T-helper 2 cell treated with Interferon-gamma antibody and Interleukin-4, amounts not matched to agents 5 μg/mL and 100 μg/mL, for 36 hours (primary cell): ENCODE measurements at regions not wholly inside any gene's neighbourhood (a gene's known extent, or its start where the extent isn't known, plus 50 kb on each side); places are given as distances from the start of the nearest gene placed in this dataset.

Experiments
- DNase-seq: peaks from one replicate; pipeline ENCODE4 v3.0.0; 2021; ENCODE audit warnings: low spot score
- H3K27ac Mint-ChIP-seq: one replicate; pipeline ENCODE4 v1.8.0; 2021; ENCODE audit warnings: mild to moderate bottlenecking, mixed read lengths
- H3K27me3 Mint-ChIP-seq: one replicate; pipeline ENCODE4 v1.8.0; 2021; ENCODE audit warnings: low read depth, mixed read lengths
- H3K36me3 Mint-ChIP-seq: one replicate; pipeline ENCODE4 v1.8.0; 2021; ENCODE audit warnings: low read depth, mixed read lengths
- H3K4me1 Mint-ChIP-seq: one replicate; pipeline ENCODE4 v1.8.0; 2021; ENCODE audit warnings: low read depth, mixed read lengths
- H3K4me3 Mint-ChIP-seq: one replicate; pipeline ENCODE4 v1.8.0; 2022; ENCODE audit warnings: mild to moderate bottlenecking, moderate library complexity, mixed read lengths
- H3K9me3 Mint-ChIP-seq: one replicate; pipeline ENCODE4 v1.8.0; 2021; ENCODE audit warnings: mixed read lengths

DNA sequence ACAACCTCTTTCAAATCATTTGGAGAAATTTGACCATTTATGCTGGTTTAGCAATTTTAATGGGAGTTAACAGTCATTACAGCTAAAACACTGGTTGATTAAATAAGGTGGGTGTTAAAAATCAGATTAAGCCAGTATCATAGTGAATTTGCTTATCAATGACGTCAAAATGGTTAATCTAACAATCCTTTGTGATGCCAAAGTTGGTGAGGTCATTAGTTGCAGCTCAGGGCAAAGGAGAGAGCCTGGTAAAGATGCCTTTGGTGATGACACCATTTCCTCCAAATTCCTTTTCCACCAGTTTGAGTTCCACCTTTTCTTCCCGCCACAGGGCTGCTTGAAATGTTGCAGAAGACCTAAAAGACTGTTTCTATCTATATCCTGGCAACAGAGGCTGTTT lies 757.1 kb upstream of the PIK3C3 start:
- DNase-seq = no peak
- Mint-ChIP-seq H3K4me1 (no peaks in the 10 kb centered on the region), H3K36me3 (no peaks in the 10 kb centered on the region), H3K4me3 (no peak overlapping the region), H3K27ac (no peak overlapping the region), H3K27me3 (no peaks in the 10 kb centered on the region), H3K9me3 (peaks cover 32% of the 10 kb centered on the region)

DNA sequence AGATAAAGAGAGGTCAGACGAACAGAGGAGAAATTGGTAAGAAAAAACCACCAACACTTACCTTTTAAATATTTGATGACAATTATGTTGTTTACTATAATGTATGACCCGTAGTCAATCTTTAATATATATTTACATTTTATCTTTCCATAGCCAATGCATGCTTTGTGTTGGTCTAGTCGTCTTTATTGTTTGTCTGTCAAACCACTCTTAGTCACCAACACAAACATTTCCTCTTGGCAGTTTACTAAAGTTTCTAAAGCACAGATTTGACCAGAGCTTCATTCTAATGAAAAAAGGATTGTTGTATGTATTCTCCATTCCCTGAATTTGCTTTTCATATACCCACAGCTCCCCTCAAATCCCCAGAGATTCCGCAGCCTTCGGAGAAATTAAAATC lies 784.7 kb upstream of the PIK3C3 start:
- no peaks in the 10 kb centered on the region for H3K27me3 Mint-ChIP-seq
- no peak overlapping the region for H3K4me3 Mint-ChIP-seq
- no peaks in the 10 kb centered on the region for H3K36me3 Mint-ChIP-seq
- H3K9me3 Mint-ChIP-seq = peaks cover 34% of the 10 kb centered on the region
- no peaks in the 10 kb centered on the region for H3K4me1 Mint-ChIP-seq
- no peak for DNase-seq
- H3K27ac Mint-ChIP-seq = no peak overlapping the region

DNA sequence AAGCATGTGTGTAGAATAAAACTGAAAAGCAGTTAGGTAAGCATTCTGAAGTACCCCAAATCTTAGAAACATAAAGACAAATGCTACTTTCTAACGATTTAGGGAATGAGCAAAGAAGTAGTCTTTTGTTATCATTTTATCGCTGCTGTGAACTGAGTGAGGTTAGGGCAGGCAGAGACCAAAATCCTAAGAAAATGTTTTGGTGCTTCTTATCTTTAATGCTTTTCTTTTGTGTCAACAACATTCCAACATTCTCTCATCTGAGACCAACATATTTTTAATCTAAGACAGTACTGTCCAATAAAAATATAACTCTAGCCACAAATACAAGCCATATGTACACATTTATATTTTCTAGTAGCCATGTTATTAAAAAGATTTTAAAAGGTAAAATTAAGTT lies 789.4 kb upstream of the PIK3C3 start:
- no peaks in the 10 kb centered on the region for H3K4me1 Mint-ChIP-seq
- no peaks in the 10 kb centered on the region for H3K36me3 Mint-ChIP-seq
- no peak for DNase-seq
- peaks cover 48% of the 10 kb centered on the region for H3K9me3 Mint-ChIP-seq
- H3K27ac Mint-ChIP-seq = no peak overlapping the region
- no peaks in the 10 kb centered on the region for H3K27me3 Mint-ChIP-seq
- H3K4me3 Mint-ChIP-seq = no peak overlapping the region

DNA sequence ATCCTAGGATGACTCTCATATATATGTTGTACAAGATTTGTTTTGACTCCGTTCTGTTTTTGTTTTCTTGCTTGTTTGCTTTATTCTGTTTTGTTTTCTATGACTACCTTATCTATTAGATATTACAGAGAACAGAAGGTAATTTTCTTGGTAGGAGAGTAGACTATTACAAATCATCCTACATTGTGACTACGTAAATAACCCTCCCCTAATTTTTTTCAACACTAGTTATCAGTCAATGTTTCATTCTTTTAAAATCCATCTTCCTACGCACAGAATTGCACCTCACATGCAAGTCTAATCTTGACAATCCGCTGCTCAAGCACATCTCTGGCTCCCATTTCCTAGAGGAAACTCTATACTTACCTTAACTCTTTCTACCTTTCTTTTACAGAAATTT lies 792.3 kb upstream of the PIK3C3 start:
- DNase-seq = no peak
- no peaks in the 10 kb centered on the region for H3K4me1 Mint-ChIP-seq
- no peak overlapping the region for H3K4me3 Mint-ChIP-seq
- no peaks in the 10 kb centered on the region for H3K36me3 Mint-ChIP-seq
- H3K27ac Mint-ChIP-seq = no peak overlapping the region
- peaks cover 36% of the 10 kb centered on the region for H3K9me3 Mint-ChIP-seq
- H3K27me3 Mint-ChIP-seq = no peaks in the 10 kb centered on the region

DNA sequence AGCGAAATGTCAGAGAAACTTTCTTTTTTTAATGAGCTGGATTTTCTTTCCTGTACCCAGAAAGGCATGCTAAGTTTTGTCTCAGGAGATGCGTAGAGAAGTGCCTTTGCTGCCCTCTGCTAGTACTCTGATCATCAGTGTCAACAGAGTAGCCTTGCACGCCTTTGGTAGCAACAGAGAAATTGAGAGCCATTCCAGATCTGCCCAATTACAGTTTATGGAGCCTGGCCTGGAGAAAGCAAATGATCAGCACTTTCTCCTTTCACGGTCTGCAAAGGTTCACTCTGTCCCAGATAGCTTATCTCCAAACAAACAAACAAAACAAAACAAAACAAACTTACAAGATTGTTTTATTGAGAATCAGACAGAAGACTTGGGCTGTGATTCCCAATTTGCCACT lies 792.8 kb upstream of the PIK3C3 start:
- Mint-ChIP-seq H3K4me3 (no peak overlapping the region), H3K27me3 (no peaks in the 10 kb centered on the region), H3K9me3 (peaks cover 36% of the 10 kb centered on the region), H3K4me1 (no peaks in the 10 kb centered on the region), H3K36me3 (no peaks in the 10 kb centered on the region), H3K27ac (no peak overlapping the region)
- no peak for DNase-seq

DNA sequence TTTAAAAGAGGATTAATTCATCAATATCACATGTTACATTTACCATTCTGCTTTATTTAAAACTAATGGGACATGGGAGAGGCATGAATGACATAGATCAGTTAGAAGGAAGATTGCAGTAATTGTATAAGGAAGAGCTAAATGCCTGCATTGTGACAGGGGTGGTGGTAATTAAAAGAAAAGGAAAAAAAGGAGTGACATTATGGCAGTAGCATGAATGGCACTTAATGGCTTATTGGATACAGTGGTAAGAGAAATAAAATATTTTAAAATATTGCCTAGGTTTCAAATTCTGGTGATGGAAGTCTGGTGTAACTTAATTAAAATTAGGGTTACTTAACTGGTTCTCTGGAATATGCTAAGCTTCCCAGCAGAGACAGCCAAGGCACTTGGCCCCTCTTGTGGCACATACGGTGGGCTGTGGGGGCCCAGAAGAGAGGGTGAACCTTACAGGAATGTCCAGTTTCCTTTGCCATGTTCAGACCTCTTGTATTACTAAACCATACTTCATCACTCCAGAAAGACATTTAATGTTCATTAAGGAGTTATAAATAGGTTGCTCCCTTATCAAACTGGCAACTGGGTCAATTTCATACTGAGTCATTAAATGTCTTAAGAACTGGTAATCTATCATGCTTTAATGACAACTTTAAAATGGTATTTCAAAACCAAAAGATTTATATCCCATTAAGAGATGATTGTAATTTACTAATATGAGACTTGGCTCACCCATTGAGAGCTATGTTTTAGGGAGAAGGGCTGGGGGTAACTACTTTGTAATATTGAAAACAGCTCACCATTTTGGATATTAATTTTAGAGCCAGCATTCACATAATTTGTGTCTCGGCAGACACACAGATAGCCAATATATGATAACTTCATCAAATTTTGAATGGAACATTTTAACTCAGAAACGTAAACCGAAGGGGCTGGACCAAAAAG lies 798.9 kb upstream of the PIK3C3 start:
- Mint-ChIP-seq H3K9me3 (peaks cover 14% of the 10 kb centered on the region), H3K4me3 (no peak overlapping the region), H3K4me1 (no peaks in the 10 kb centered on the region), H3K36me3 (no peaks in the 10 kb centered on the region), H3K27ac (no peak overlapping the region), H3K27me3 (no peaks in the 10 kb centered on the region)
- no peak for DNase-seq

DNA sequence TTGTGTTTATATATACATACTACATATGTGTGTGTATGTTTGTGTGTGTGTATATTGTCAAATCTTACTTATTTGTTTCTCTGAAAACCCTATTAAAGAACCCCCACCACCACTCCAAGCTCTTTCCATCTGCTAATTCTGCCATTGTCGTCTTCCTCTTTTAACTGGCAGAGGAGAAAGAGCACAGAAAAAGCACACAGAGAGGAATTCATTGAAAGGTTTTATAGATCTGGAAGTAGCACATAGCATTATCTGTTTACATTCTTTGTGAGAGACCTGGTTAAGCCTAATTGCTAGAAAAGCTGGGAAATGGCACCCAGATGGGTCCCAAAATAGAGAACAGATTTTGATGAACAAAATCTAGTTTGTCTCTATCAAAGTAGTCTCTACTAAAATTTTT lies 800.0 kb upstream of the PIK3C3 start:
- no peaks in the 10 kb centered on the region for H3K27me3 Mint-ChIP-seq
- no peaks in the 10 kb centered on the region for H3K36me3 Mint-ChIP-seq
- no peak for DNase-seq
- H3K9me3 Mint-ChIP-seq = peaks cover 21% of the 10 kb centered on the region
- no peaks in the 10 kb centered on the region for H3K4me1 Mint-ChIP-seq
- no peak overlapping the region for H3K27ac Mint-ChIP-seq
- no peak overlapping the region for H3K4me3 Mint-ChIP-seq

DNA sequence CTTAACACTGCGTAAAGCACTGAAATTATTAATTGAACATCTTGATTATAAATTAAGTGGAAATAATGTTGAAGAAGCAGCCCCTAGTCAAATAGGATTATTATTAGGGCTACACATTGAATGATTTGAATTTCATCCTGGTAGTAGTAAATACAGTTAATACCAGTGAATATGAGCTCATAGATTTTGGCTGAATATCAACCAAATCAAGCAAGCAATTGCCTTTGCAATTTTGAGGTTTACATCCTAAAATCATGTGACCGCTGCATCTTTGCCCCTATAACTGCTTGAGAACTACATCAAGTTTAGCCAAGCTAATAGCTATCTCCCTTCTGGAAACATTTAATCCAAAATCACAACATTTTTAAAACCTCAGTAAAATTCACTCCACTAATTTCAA lies 801.2 kb upstream of the PIK3C3 start:
- no peak for DNase-seq
- Mint-ChIP-seq H3K27ac (no peak overlapping the region), H3K4me3 (no peak overlapping the region), H3K27me3 (no peaks in the 10 kb centered on the region), H3K36me3 (no peaks in the 10 kb centered on the region), H3K9me3 (peaks cover 20% of the 10 kb centered on the region), H3K4me1 (no peaks in the 10 kb centered on the region)

DNA sequence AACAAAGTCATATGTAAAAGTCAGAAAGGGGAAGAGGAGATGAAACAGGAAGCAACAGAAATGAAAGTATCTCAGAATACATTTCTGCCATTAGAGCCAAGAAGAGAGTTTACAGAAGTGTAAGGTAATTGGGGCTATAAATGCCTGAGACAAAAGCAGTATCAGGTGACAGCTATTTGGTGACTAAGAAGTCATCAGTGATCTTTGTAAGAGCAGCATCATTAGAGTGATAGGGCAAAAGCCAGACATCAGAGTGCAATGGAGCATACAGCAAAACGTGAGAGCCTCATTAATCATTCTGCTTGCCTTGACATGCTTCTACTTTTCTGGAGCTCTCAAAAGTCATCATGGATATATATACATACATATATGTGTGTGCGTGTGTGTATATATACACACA lies 804.7 kb upstream of the PIK3C3 start:
- Mint-ChIP-seq H3K36me3 (no peaks in the 10 kb centered on the region), H3K27me3 (no peaks in the 10 kb centered on the region), H3K27ac (no peak overlapping the region), H3K4me1 (no peaks in the 10 kb centered on the region), H3K9me3 (peaks cover 25% of the 10 kb centered on the region), H3K4me3 (no peak overlapping the region)
- no peak for DNase-seq

DNA sequence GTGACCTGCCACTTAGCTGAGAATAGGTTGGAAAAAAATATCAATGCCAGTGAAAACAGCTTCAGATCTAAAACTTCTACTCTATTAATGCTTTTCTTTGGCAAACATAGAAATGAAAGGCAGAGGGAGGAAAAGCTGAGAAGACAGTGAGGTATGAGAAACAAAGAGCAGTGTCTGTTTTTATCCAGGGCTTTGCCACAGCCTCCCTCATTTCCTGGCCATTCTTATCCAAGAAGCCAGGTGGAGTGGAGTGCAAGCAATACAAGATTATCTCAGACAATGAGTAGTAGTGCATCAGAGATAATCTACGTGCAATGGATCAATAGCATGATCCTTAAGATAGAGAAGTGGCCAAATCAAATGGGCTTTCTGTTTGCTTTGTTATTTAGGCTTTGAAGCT lies 808.7 kb upstream of the PIK3C3 start:
- Mint-ChIP-seq H3K4me1 (no peaks in the 10 kb centered on the region), H3K9me3 (peaks cover 39% of the 10 kb centered on the region), H3K4me3 (no peak overlapping the region), H3K27me3 (no peaks in the 10 kb centered on the region), H3K36me3 (no peaks in the 10 kb centered on the region), H3K27ac (no peak overlapping the region)
- no peak for DNase-seq

DNA sequence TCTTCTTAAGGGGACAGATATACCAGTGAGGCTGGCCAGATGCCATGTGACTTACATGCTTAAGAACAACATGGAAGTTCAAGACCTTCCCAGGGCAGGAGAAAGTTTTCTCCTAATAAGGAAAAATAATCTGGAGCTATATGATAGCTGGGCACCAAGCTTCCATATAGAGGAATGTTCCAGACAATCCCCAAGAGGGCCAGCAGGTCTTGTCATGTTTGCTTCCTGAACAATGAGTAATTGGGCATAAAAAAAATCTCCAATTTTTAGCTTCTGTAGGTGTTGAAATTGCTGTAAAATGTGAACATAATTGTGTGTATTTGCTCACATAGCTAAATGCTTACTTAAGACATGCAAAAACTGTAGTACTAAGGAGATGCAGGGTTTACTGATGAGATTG lies 809.5 kb upstream of the PIK3C3 start:
- no peak for DNase-seq
- Mint-ChIP-seq H3K27me3 (no peaks in the 10 kb centered on the region), H3K4me1 (no peaks in the 10 kb centered on the region), H3K36me3 (no peaks in the 10 kb centered on the region), H3K27ac (no peak overlapping the region), H3K9me3 (peaks cover 33% of the 10 kb centered on the region), H3K4me3 (no peak overlapping the region)

DNA sequence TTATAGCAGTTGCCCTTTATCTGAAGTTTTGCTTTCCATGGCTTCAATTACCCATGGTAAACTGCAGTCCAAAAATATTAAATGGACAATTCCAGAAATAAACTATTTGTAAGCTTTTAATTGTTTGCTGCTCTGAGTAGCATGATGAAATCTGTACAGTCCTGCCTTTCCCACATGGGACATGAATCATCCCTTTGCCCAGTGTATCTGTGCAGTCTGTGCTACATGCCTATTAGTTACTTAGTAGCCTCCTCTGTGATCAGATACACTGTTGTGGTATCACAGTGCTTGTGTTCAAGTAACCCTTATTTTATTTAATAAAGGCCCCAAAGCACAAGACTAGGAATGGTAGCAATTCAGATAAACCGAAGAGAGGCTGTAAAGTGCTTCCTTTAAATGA lies 810.6 kb upstream of the PIK3C3 start:
- no peaks in the 10 kb centered on the region for H3K4me1 Mint-ChIP-seq
- peaks cover 32% of the 10 kb centered on the region for H3K9me3 Mint-ChIP-seq
- H3K4me3 Mint-ChIP-seq = no peak overlapping the region
- no peaks in the 10 kb centered on the region for H3K36me3 Mint-ChIP-seq
- DNase-seq = no peak
- H3K27me3 Mint-ChIP-seq = no peaks in the 10 kb centered on the region
- no peak overlapping the region for H3K27ac Mint-ChIP-seq

DNA sequence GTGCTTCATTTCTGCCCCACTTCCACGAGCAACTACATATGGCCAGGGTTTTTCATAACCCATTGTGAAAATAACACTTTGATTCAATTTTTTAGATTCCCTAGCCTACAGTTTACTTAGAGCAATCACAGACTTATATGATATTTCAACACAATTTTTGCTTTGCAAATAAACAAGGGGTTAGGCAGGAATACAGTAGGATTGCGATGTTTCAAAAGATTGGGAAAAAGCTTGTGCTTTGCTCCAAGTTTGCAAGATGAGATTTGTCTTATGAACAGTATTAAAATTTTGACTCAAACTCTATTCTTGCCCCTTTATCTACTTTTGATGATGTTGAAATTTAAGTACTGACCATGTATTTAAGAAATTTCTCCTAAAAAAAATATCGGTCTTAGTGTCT lies 814.5 kb upstream of the PIK3C3 start:
- H3K27ac Mint-ChIP-seq = no peak overlapping the region
- H3K4me1 Mint-ChIP-seq = no peaks in the 10 kb centered on the region
- H3K9me3 Mint-ChIP-seq = peaks cover 28% of the 10 kb centered on the region
- H3K27me3 Mint-ChIP-seq = no peaks in the 10 kb centered on the region
- no peak for DNase-seq
- H3K36me3 Mint-ChIP-seq = no peaks in the 10 kb centered on the region
- H3K4me3 Mint-ChIP-seq = no peak overlapping the region

DNA sequence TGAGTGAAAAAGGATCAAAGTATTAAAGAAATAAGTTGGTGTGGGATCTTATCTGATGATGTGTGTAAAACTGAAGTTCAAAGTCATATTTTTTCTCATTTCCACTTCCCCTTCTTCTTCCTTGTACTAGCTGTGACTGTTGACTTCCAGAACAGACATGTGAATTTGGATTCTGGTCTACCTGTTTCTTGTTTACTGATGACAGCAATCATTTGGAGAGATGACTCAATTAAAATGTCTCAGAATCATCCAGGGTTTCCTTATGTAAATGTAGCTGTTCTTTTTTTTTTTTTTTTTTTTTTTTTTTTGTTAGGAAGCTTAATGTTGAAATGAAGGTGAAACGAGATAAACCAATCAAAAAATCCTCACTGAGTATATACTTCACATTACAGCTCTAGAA lies 819.9 kb upstream of the PIK3C3 start:
- H3K27me3 Mint-ChIP-seq = no peaks in the 10 kb centered on the region
- H3K27ac Mint-ChIP-seq = no peak overlapping the region
- H3K4me3 Mint-ChIP-seq = no peak overlapping the region
- DNase-seq = no peak
- H3K36me3 Mint-ChIP-seq = no peaks in the 10 kb centered on the region
- H3K9me3 Mint-ChIP-seq = peaks cover 21% of the 10 kb centered on the region
- H3K4me1 Mint-ChIP-seq = no peaks in the 10 kb centered on the region

DNA sequence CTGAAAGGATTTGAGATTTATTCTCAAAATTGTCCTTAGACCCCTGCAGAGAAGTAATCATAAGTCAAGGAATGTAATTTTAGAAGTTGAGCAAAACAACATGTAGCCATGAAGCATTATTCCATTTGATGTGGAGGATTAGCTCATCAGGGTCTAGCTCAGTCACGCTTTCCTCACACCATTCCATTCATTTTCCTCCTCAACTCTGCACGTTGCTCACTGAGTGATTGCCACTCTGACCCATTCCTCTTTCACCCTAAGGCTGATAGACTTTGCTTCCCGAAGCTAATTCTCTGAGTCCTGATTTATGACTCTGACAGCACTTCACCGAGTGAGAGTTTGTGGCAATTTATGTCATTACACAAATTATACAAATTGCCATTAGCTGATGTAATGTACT lies 820.6 kb upstream of the PIK3C3 start:
- no peaks in the 10 kb centered on the region for H3K4me1 Mint-ChIP-seq
- peaks cover 21% of the 10 kb centered on the region for H3K9me3 Mint-ChIP-seq
- no peak for DNase-seq
- H3K36me3 Mint-ChIP-seq = no peaks in the 10 kb centered on the region
- no peak overlapping the region for H3K27ac Mint-ChIP-seq
- no peak overlapping the region for H3K4me3 Mint-ChIP-seq
- no peaks in the 10 kb centered on the region for H3K27me3 Mint-ChIP-seq
